ENCODE measurements at regions not wholly inside any gene's neighbourhood (a gene's known extent, or its start where the extent isn't known, plus 50 kb on each side); places are given as distances from the start of the nearest gene placed in this dataset.
"Not testable (repeated sequence)": the region's sequence is repeated elsewhere in the genome, so short reads cannot be mapped to it uniquely, and the experiment has no call there.

GRCh38 chr16:52350031-52350642 is 196.8 kb downstream of the TOX3 start:
- H2AFZ ChIP-seq (ENCODE audit: low read length): no peak overlapping the region

GRCh38 chr16:52346709-52347108 is 200.2 kb downstream of the TOX3 start:
- Histone ChIP-seq H2AFZ (ENCODE audit: low read length) (no peak overlapping the region), H3K4me2 (ENCODE audit: low read depth, low read length, poor library complexity, severe bottlenecking) (no peak overlapping the region), H3K79me2 (ENCODE audit: insufficient read depth, low read length) (no peaks in the 10 kb centered on the region), H3K9me2 (replicated peaks; ENCODE audit: low read depth, low read length) (no peaks in the 10 kb centered on the region), H3K36me3 (ENCODE audit: insufficient read depth, low read length) (no peaks in the 10 kb centered on the region), H3K9ac (ENCODE audit: low read depth, low read length, poor library complexity, severe bottlenecking) (no peak overlapping the region), H3F3A (ENCODE audit: low read depth) (no peaks in the 10 kb centered on the region), H4K20me1 (ENCODE audit: insufficient read depth, low read length, poor library complexity, severe bottlenecking) (no peaks in the 10 kb centered on the region), H3K4me3 (ENCODE audit: low read length, poor library complexity, severe bottlenecking) (no peak overlapping the region), H3K4me1 (ENCODE audit: insufficient read depth, low read length, poor library complexity, severe bottlenecking) (no peaks in the 10 kb centered on the region), H3K9me3 (ENCODE audit: insufficient read depth, low read depth, low read length) (no peaks in the 10 kb centered on the region), H3K27me3 (ENCODE audit: insufficient read depth, low read length, poor library complexity, severe bottlenecking) (no peaks in the 10 kb centered on the region)
- TF ChIP-seq CTCF (conservative IDR thresholded peaks at IDR 0.05; ENCODE audit: low read length): no peak
- no peak for TF ChIP-seq EZH2phosphoT487 (IDR thresholded peaks at IDR 0.05; ENCODE audit: borderline replicate concordance)

More at GRCh38 chr16:52350031-52350642, 196.8 kb downstream of the TOX3 start:
- Histone ChIP-seq H3K4me2 (ENCODE audit: low read depth, low read length, poor library complexity, severe bottlenecking) (no peak overlapping the region), H3K36me3 (ENCODE audit: insufficient read depth, low read length) (no peaks in the 10 kb centered on the region), H3K79me2 (ENCODE audit: insufficient read depth, low read length) (no peaks in the 10 kb centered on the region), H3K9me2 (replicated peaks; ENCODE audit: low read depth, low read length) (no peaks in the 10 kb centered on the region; the same call in 1 of the 2 replicates), H3F3A (ENCODE audit: low read depth) (no peaks in the 10 kb centered on the region), H4K20me1 (ENCODE audit: insufficient read depth, low read length, poor library complexity, severe bottlenecking) (no peaks in the 10 kb centered on the region), H3K4me1 (ENCODE audit: insufficient read depth, low read length, poor library complexity, severe bottlenecking) (no peaks in the 10 kb centered on the region), H3K9ac (ENCODE audit: low read depth, low read length, poor library complexity, severe bottlenecking) (no peak overlapping the region), H3K9me3 (ENCODE audit: insufficient read depth, low read depth, low read length) (0 out of 2 replicates have a peak, but pooled peaks cover under 1% of the 10 kb centered on the region), H3K4me3 (ENCODE audit: low read length, poor library complexity, severe bottlenecking) (no peak overlapping the region), H3K27me3 (ENCODE audit: insufficient read depth, low read length, poor library complexity, severe bottlenecking) (no peaks in the 10 kb centered on the region)
- TF ChIP-seq EZH2phosphoT487 (IDR thresholded peaks at IDR 0.05; ENCODE audit: borderline replicate concordance): no peak
- no peak for TF ChIP-seq CTCF (conservative IDR thresholded peaks at IDR 0.05; ENCODE audit: low read length)

- H3K4me2 ChIP-seq (ENCODE audit: low read depth, low read length, poor library complexity, severe bottlenecking); H3F3A ChIP-seq (ENCODE audit: low read depth); H3K9me2 ChIP-seq (replicated peaks; ENCODE audit: low read depth, low read length); H3K79me2 ChIP-seq (ENCODE audit: insufficient read depth, low read length); H3K4me1 ChIP-seq (ENCODE audit: insufficient read depth, low read length, poor library complexity, severe bottlenecking); H3K4me3 ChIP-seq (ENCODE audit: low read length, poor library complexity, severe bottlenecking); H3K9ac ChIP-seq (ENCODE audit: low read depth, low read length, poor library complexity, severe bottlenecking); H3K27me3 ChIP-seq (ENCODE audit: insufficient read depth, low read length, poor library complexity, severe bottlenecking); H3K9me3 ChIP-seq (ENCODE audit: insufficient read depth, low read depth, low read length); H3K36me3 ChIP-seq (ENCODE audit: insufficient read depth, low read length); H2AFZ ChIP-seq (ENCODE audit: low read length); H4K20me1 ChIP-seq (ENCODE audit: insufficient read depth, low read length, poor library complexity, severe bottlenecking): not testable (repeated sequence)
Measured at GRCh38 chr16:52333673-52334072, 213.3 kb downstream of the TOX3 start.

GRCh38 chr16:52320930-52321439 is 226.0 kb downstream of the TOX3 start:
- Histone ChIP-seq H3K27me3 (ENCODE audit: insufficient read depth, low read length, poor library complexity, severe bottlenecking) (no peaks in the 10 kb centered on the region), H3K9ac (ENCODE audit: low read depth, low read length, poor library complexity, severe bottlenecking) (no peak overlapping the region), H3K9me2 (replicated peaks; ENCODE audit: low read depth, low read length) (no peaks in the 10 kb centered on the region), H3K4me2 (ENCODE audit: low read depth, low read length, poor library complexity, severe bottlenecking) (no peak overlapping the region), H4K20me1 (ENCODE audit: insufficient read depth, low read length, poor library complexity, severe bottlenecking) (no peaks in the 10 kb centered on the region), H3K36me3 (ENCODE audit: insufficient read depth, low read length) (no peaks in the 10 kb centered on the region), H3K4me3 (ENCODE audit: low read length, poor library complexity, severe bottlenecking) (no peak overlapping the region), H3F3A (ENCODE audit: low read depth) (no peaks in the 10 kb centered on the region), H3K4me1 (ENCODE audit: insufficient read depth, low read length, poor library complexity, severe bottlenecking) (no peaks in the 10 kb centered on the region), H3K79me2 (ENCODE audit: insufficient read depth, low read length) (no peaks in the 10 kb centered on the region), H2AFZ (ENCODE audit: low read length) (no peak overlapping the region), H3K9me3 (ENCODE audit: insufficient read depth, low read depth, low read length) (no peaks in the 10 kb centered on the region)
- no peak for TF ChIP-seq EZH2phosphoT487 (IDR thresholded peaks at IDR 0.05; ENCODE audit: borderline replicate concordance)
- no peak for TF ChIP-seq CTCF (conservative IDR thresholded peaks at IDR 0.05; ENCODE audit: low read length)
